ENCODE measurements at regions not wholly inside any gene's neighbourhood (a gene's known extent, or its start where the extent isn't known, plus 50 kb on each side); places are given as distances from the start of the nearest gene placed in this dataset.

- Histone ChIP-seq H2AFZ (ENCODE audit: low read length) (peak overlapping the region; percentile 94), H3K4me1 (ENCODE audit: insufficient read depth, low read length) (peaks cover 32% of the 10 kb centered on the region), H3K9me3 (ENCODE audit: low read length) (no peaks in the 10 kb centered on the region), H3F3A (ENCODE audit: low read length, unreplicated experiment) (peaks cover 11% of the 10 kb centered on the region), H3K36me3 (ENCODE audit: low read depth, low read length) (no peaks in the 10 kb centered on the region; the same call in 1 of the 2 replicates), H4K20me1 (ENCODE audit: low read length) (no peaks in the 10 kb centered on the region; the same call in 1 of the 2 replicates), H3K9ac (ENCODE audit: low read length) (peak overlapping the region; percentile 98), H3K27ac (ENCODE audit: low read length) (peak overlapping the region; percentile 97), H3K4me2 (ENCODE audit: low read length) (peak overlapping the region; percentile 92), H3K4me3 (ENCODE audit: low read length) (peak overlapping the region; percentile 84), H3K79me2 (ENCODE audit: low read length) (peaks cover 48% of the 10 kb centered on the region), H3K27me3 (ENCODE audit: low read length) (no peaks in the 10 kb centered on the region), H3K9me2 (replicated peaks; ENCODE audit: low read length) (no peaks in the 10 kb centered on the region)
- peak; percentile 87 for ATAC-seq
- TF ChIP-seq EZH2 (IDR thresholded peaks at IDR 0.05; ENCODE audit: low read length, unreplicated experiment) (no peak), EZH2phosphoT487 (IDR thresholded peaks at IDR 0.05; ENCODE audit: borderline replicate concordance, low read length) (peak; percentile 73; the same call in 1 of the 2 replicates)
- peak; percentile 98 for DNase-seq
- intact Hi-C loops (cut with micrococcal nuclease) = loop anchor here (1.0 to 5.0 kb wide), 4 partner anchors 57 to 99 kb away; no protein-coding TSS in a partner anchor
- ChIA-PET CTCF (interaction anchor here (1.0 to 3.9 kb wide), 3 partner anchors 62 to 99 kb away, joined by 3 to 27 read pairs (median 4); partner anchors contain the start of gene CDC25A), POLR2A (ENCODE audit: unreplicated experiment) (interaction anchor here (0.6 to 1.1 kb wide), 10 partner anchors 12 to 265 kb away, joined by 3 to 10 read pairs (median 5); partner anchors contain the start of gene CDC25A)
- no TSS peak for BruUV-seq (replicated peaks)
These were observed 72.7 kb upstream of the MAP4 start for GRCh38 chr3:48088749-48089466.

- POLR2A ChIA-PET (ENCODE audit: unreplicated experiment) = interaction anchor here (0.6 to 1.6 kb wide), 10 partner anchors 35 to 264 kb away, joined by 3 to 15 read pairs (median 4); partner anchors contain the start of gene CDC25A
- peak overlapping the region; percentile 97 for H3K27ac ChIP-seq (ENCODE audit: low read length)
- peaks cover 54% of the 10 kb centered on the region for H3K79me2 ChIP-seq (ENCODE audit: low read length)
- CTCF ChIA-PET = interaction anchor here (1.0 to 3.9 kb wide), 3 partner anchors 63 to 100 kb away, joined by 3 to 27 read pairs (median 4); partner anchors contain the start of gene CDC25A
- no peak for DNase-seq
- H3K4me2 ChIP-seq (ENCODE audit: low read length) = peak overlapping the region; percentile 92
- H4K20me1 ChIP-seq (ENCODE audit: low read length) = no peaks in the 10 kb centered on the region; the same call in 1 of the 2 replicates
- no peaks in the 10 kb centered on the region for H3K9me2 ChIP-seq (replicated peaks; ENCODE audit: low read length)
- no peaks in the 10 kb centered on the region for H3K9me3 ChIP-seq (ENCODE audit: low read length)
- TF ChIP-seq EZH2phosphoT487 (IDR thresholded peaks at IDR 0.05; ENCODE audit: borderline replicate concordance, low read length) (no peak), EZH2 (IDR thresholded peaks at IDR 0.05; ENCODE audit: low read length, unreplicated experiment) (no peak)
- TF ChIP-seq, protein P1, sequence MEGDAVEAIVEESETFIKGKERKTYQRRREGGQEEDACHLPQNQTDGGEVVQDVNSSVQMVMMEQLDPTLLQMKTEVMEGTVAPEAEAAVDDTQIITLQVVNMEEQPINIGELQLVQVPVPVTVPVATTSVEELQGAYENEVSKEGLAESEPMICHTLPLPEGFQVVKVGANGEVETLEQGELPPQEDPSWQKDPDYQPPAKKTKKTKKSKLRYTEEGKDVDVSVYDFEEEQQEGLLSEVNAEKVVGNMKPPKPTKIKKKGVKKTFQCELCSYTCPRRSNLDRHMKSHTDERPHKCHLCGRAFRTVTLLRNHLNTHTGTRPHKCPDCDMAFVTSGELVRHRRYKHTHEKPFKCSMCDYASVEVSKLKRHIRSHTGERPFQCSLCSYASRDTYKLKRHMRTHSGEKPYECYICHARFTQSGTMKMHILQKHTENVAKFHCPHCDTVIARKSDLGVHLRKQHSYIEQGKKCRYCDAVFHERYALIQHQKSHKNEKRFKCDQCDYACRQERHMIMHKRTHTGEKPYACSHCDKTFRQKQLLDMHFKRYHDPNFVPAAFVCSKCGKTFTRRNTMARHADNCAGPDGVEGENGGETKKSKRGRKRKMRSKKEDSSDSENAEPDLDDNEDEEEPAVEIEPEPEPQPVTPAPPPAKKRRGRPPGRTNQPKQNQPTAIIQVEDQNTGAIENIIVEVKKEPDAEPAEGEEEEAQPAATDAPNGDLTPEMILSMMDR (conservative IDR thresholded peaks at IDR 0.05; ENCODE audit: low read depth, low read length) = no peak
- peaks cover 11% of the 10 kb centered on the region for H3F3A ChIP-seq (ENCODE audit: low read length, unreplicated experiment)
- H3K27me3 ChIP-seq (ENCODE audit: low read length) = no peaks in the 10 kb centered on the region
- BruUV-seq (replicated peaks) = no TSS peak
- peak overlapping the region; percentile 84 for H3K4me3 ChIP-seq (ENCODE audit: low read length)
- no peak for ATAC-seq
- H3K9ac ChIP-seq (ENCODE audit: low read length) = peak overlapping the region; percentile 98
- H3K36me3 ChIP-seq (ENCODE audit: low read depth, low read length) = no peaks in the 10 kb centered on the region; the same call in 1 of the 2 replicates
- H3K4me1 ChIP-seq (ENCODE audit: insufficient read depth, low read length) = peaks cover 32% of the 10 kb centered on the region
- intact Hi-C loops (cut with micrococcal nuclease) = loop anchor here (1.0 to 5.0 kb wide), 3 partner anchors 56 to 98 kb away; no protein-coding TSS in a partner anchor
- H2AFZ ChIP-seq (ENCODE audit: low read length) = peak overlapping the region; percentile 54
These were observed 72.0 kb upstream of the MAP4 start for GRCh38 chr3:48088056-48088748.

- H3K9me2 ChIP-seq (replicated peaks; ENCODE audit: low read length) = no peaks in the 10 kb centered on the region
- peak overlapping the region; percentile 28; the same call in 1 of the 2 replicates for H2AFZ ChIP-seq (ENCODE audit: low read length)
- H3K27me3 ChIP-seq (ENCODE audit: low read length) = no peaks in the 10 kb centered on the region
- H3K4me2 ChIP-seq (ENCODE audit: low read length) = peak overlapping the region; percentile 92
- H3K9me3 ChIP-seq (ENCODE audit: low read length) = no peaks in the 10 kb centered on the region
- peak overlapping the region; percentile 98 for H3K9ac ChIP-seq (ENCODE audit: low read length)
- TF ChIP-seq EZH2phosphoT487 (IDR thresholded peaks at IDR 0.05; ENCODE audit: borderline replicate concordance, low read length) (no peak), EZH2 (IDR thresholded peaks at IDR 0.05; ENCODE audit: low read length, unreplicated experiment) (no peak)
- TF ChIP-seq, protein P1 (conservative IDR thresholded peaks at IDR 0.05; ENCODE audit: low read depth, low read length) = no peak
- H3K4me1 ChIP-seq (ENCODE audit: insufficient read depth, low read length) = peaks cover 45% of the 10 kb centered on the region
- POLR2A ChIA-PET (ENCODE audit: unreplicated experiment) = interaction anchor here (0.6 to 1.6 kb wide), 2 partner anchors 73 to 104 kb away, joined by 3 to 15 read pairs; no protein-coding TSS in a partner anchor
- peaks cover 11% of the 10 kb centered on the region for H3F3A ChIP-seq (ENCODE audit: low read length, unreplicated experiment)
- H3K79me2 ChIP-seq (ENCODE audit: low read length) = peaks cover 69% of the 10 kb centered on the region
- ATAC-seq (peak; percentile 32), DNase-seq (peak; percentile 92)
- intact Hi-C loops (cut with micrococcal nuclease) = loop anchor here (5.0 kb wide), 2 partner anchors 54 to 74 kb away; no protein-coding TSS in a partner anchor
- peak overlapping the region; percentile 84 for H3K4me3 ChIP-seq (ENCODE audit: low read length)
- peaks cover 7% of the 10 kb centered on the region for H3K36me3 ChIP-seq (ENCODE audit: low read depth, low read length)
- peaks cover 13% of the 10 kb centered on the region for H4K20me1 ChIP-seq (ENCODE audit: low read length)
- no TSS peak for BruUV-seq (replicated peaks)
- H3K27ac ChIP-seq (ENCODE audit: low read length) = peak overlapping the region; percentile 97
- CTCF ChIA-PET = interaction anchor here (0.5 to 3.9 kb wide), 3 partner anchors 39 to 64 kb away, joined by 3 to 27 read pairs (median 3); no protein-coding TSS in a partner anchor
These were observed 70.5 kb upstream of the MAP4 start for GRCh38 chr3:48086705-48087104.

Data from PC-3 (cell line).